Adrenal gland (tissue), 5 donors: ENCODE measurements at regions not wholly inside any gene's neighbourhood (a gene's known extent, or its start where the extent isn't known, plus 50 kb on each side); places are given as distances from the start of the nearest gene placed in this dataset.

Source experiments
- CTCF ChIP-seq, 6 experiments: fragments of 450-650 bp in 4 of 6; fragments of 200-600 bp in 2 of 6; sonication (generic) in 1 of 6; IDR thresholded peaks; 1 replicate in 5 of 6; 2 replicates in 1 of 6; pipeline versions ENCODE4 v1.5.1 to v1.8.0; 2016 to 2021; ENCODE audit warnings: antibody characterized with exemption in 6 of 6, mild to moderate bottlenecking in 2 of 6, moderate library complexity in 1 of 6
- POLR2A ChIP-seq, 2 donors: fragments of 450-650 bp; IDR thresholded peaks; one replicate each; pipeline ENCODE4 v1.6.1; 2017; ENCODE audit warnings: antibody characterized with exemption in 2 of 2, mild to moderate bottlenecking in 2 of 2, moderate library complexity in 1 of 2
- donor health status: DM: no; HTN: no; CAD: no.

GRCh38 chr13:75161804-75162203 is 320.2 kb downstream of the TBC1D4 start:
- TF ChIP-seq POLR2A (IDR thresholded peaks at IDR 0.05) = no peak
- no peak for TF ChIP-seq CTCF (IDR thresholded peaks at IDR 0.05)
